HepG2 (cell line): ENCODE measurements at regions not wholly inside any gene's neighbourhood (a gene's known extent, or its start where the extent isn't known, plus 50 kb on each side); places are given as distances from the start of the nearest gene placed in this dataset.

Source experiments
- ATAC-seq: fragments of 200-7000 bp; cut with Tn5 transposase; 3 replicates; pipeline ENCODE4 v1.9.1; 2020; ENCODE audit warnings: mild to moderate bottlenecking, moderate library complexity
- BruUV-seq: library from RNA; stranded (reverse); fragments of 400-500 nt; replicated peaks from 2 replicates; lab custom pipeline; 2021; lab: Mats Ljungman, UMichigan
- CTCF ChIA-PET: fragments of 300-600 bp; formaldehyde crosslinking; extraction: SDS; loops from one replicate; lab custom pipeline; 2021; ENCODE audit warnings: low total read pairs, inconsistent platforms, low intra/inter-chr PET ratio; lab: Yijun Ruan, JAX
- POLR2A ChIA-PET: fragments of 350-600 bp; sonication (Branson Sonifier 250); formaldehyde crosslinking; loops from one replicate; lab custom pipeline; 2020; ENCODE audit warnings: antibody characterized with exemption, inconsistent platforms; lab: Yijun Ruan, JAX
- DNase-seq: peaks from one replicate; pipeline ENCODE4 v3.0.0-alpha.2; 2015; ENCODE audit warnings: low spot score
- FAIRE-seq: peaks from 3 replicates; lab custom pipeline; 2011; peaks lifted over from hg19 to GRCh38; lab: Jason Lieb, UNC
- H2AFZ ChIP-seq: one replicate; pipeline ENCODE4 v1.6.1; 2011; ENCODE audit warnings: low read length, inconsistent platforms
- H3K27ac ChIP-seq: fragments of 300-600 bp; 3 replicates; pipeline ENCODE4 v1.8.0; 2011; ENCODE audit warnings: mixed run types, mild to moderate bottlenecking, mixed read lengths, low read length, inconsistent platforms; ENCODE audit not compliant: insufficient read depth; ENCODE audit errors: extremely low read length
- H3K27me3 ChIP-seq, 2 experiments: fragments of 200-600 bp in 1 of 2; 2 replicates in 1 of 2; 3 replicates in 1 of 2; pipeline versions ENCODE4 v1.6.0 to v1.8.0; 2011; ENCODE audit warnings: low read length in 2 of 2, mild to moderate bottlenecking in 2 of 2, moderate library complexity in 2 of 2, inconsistent platforms in 1 of 2; ENCODE audit not compliant: insufficient read depth in 2 of 2, control insufficient read depth in 1 of 2
- H3K36me3 ChIP-seq, 2 experiments: fragments of 200-600 bp in 1 of 2; replicated peaks in 1 of 2; 2 replicates in 1 of 2; 3 replicates in 1 of 2; pipeline versions ENCODE4 v1.5.1 to v1.8.0; 2011; ENCODE audit warnings: low read length in 2 of 2, inconsistent platforms in 1 of 2; ENCODE audit not compliant: insufficient read depth in 2 of 2, control insufficient read depth in 1 of 2
- H3K4me1 ChIP-seq: 2 replicates; pipeline ENCODE4 v1.5.1; 2012; ENCODE audit warnings: low read length, inconsistent platforms; ENCODE audit not compliant: insufficient read depth
- H3K4me2 ChIP-seq: 2 replicates; pipeline ENCODE4 v1.6.0; 2011; ENCODE audit warnings: low read depth, low read length, inconsistent platforms
- H3K4me3 ChIP-seq, 3 experiments: fragments of 200-600 bp in 1 of 3; sonication (generic), shearing (Covaris generic) in 1 of 3; replicated peaks in 1 of 3; 2 replicates each; pipeline ENCODE4 v1.5.1; 2011 to 2016; ENCODE audit warnings: low read length in 3 of 3, inconsistent platforms in 2 of 3, low read depth in 2 of 3, mild to moderate bottlenecking in 2 of 3, control low read depth in 1 of 3, mixed read lengths in 1 of 3; ENCODE audit not compliant: insufficient read depth in 1 of 3
- H3K79me2 ChIP-seq: one replicate; pipeline ENCODE4 v1.6.1; 2011; ENCODE audit warnings: low read length, inconsistent platforms; ENCODE audit not compliant: insufficient read depth
- H3K9ac ChIP-seq: 2 replicates; pipeline ENCODE4 v1.6.0; 2011; ENCODE audit warnings: mild to moderate bottlenecking, low read depth, low read length, inconsistent platforms; ENCODE audit not compliant: insufficient read depth
- H3K9me3 ChIP-seq: 2 replicates; pipeline ENCODE4 v1.5.1; 2012; ENCODE audit warnings: mild to moderate bottlenecking, low read length
- H4K20me1 ChIP-seq: 2 replicates; pipeline ENCODE4 v1.6.0; 2011; ENCODE audit warnings: inconsistent platforms, mild to moderate bottlenecking, low read length, moderate library complexity; ENCODE audit not compliant: insufficient read depth
- AHDC1 ChIP-seq: sonication (generic); formaldehyde crosslinking; IDR thresholded peaks from 2 replicates; pipeline ENCODE4 v1.5.1; 2020; ENCODE audit warnings: mild to moderate bottlenecking, missing genetic modification reagents, borderline replicate concordance
- BORCS8-MEF2B ChIP-seq: sonication (generic); formaldehyde crosslinking; IDR thresholded peaks from 2 replicates; pipeline ENCODE4 v1.8.0; 2022; ENCODE audit warnings: mild to moderate bottlenecking, missing genetic modification reagents
- CHD4 ChIP-seq: fragments of 200-600 bp; sonication (generic); IDR thresholded peaks from 2 replicates; pipeline ENCODE4 v1.7.0; 2017; ENCODE audit warnings: mild to moderate bottlenecking, low read length, borderline replicate concordance
- ERF ChIP-seq: IDR thresholded peaks from 2 replicates; pipeline ENCODE4 v1.6.1; 2018; ENCODE audit warnings: missing biosample characterization, missing genetic modification reagents
- FOXK1 ChIP-seq: sonication (generic); formaldehyde crosslinking; IDR thresholded peaks from 2 replicates; pipeline ENCODE4 v1.4.0; 2020; ENCODE audit warnings: low read depth, missing genetic modification reagents, borderline replicate concordance
- HNRNPH1 ChIP-seq: fragments of 200-400 bp; formaldehyde crosslinking; optimal IDR thresholded peaks from 2 replicates; pipeline ENCODE3; 2017; ENCODE audit warnings: mild to moderate bottlenecking, low read depth, low read length
- ISX ChIP-seq: sonication (generic); formaldehyde crosslinking; conservative IDR thresholded peaks from 2 replicates; pipeline ENCODE4 v1.5.0; 2020; ENCODE audit warnings: missing genetic modification reagents
- MAF1 ChIP-seq: sonication (generic); formaldehyde crosslinking; IDR thresholded peaks from 2 replicates; pipeline ENCODE4 v1.5.0; 2020; ENCODE audit warnings: missing genetic modification reagents, borderline replicate concordance
- NAIF1 ChIP-seq: sonication (generic); formaldehyde crosslinking; IDR thresholded peaks from 2 replicates; pipeline ENCODE4 v1.5.0; 2020; ENCODE audit warnings: mild to moderate bottlenecking, missing genetic modification reagents, borderline replicate concordance
- RFXANK ChIP-seq: IDR thresholded peaks from 2 replicates; pipeline ENCODE4 v1.6.1; 2016
- SAP130 ChIP-seq: IDR thresholded peaks from 2 replicates; pipeline ENCODE4 v1.6.1; 2016; ENCODE audit warnings: low read depth
- SCMH1 ChIP-seq: sonication (generic); formaldehyde crosslinking; IDR thresholded peaks from 2 replicates; pipeline ENCODE4 v1.9.0; 2021; ENCODE audit warnings: missing genetic modification reagents, mild to moderate bottlenecking, borderline replicate concordance
- STAT5B ChIP-seq: sonication (generic); formaldehyde crosslinking; IDR thresholded peaks from 2 replicates; pipeline ENCODE4 v1.4.0; 2020; ENCODE audit warnings: missing genetic modification reagents
- TBP ChIP-seq: sonication (generic); formaldehyde crosslinking; IDR thresholded peaks from 2 replicates; pipeline ENCODE4 v1.5.0; 2020; ENCODE audit warnings: missing genetic modification reagents
- TCF12 ChIP-seq, 2 experiments: fragments of 450-650 bp in 1 of 2; sonication (generic) in 1 of 2; formaldehyde crosslinking in 1 of 2; IDR thresholded peaks; 2 replicates each; pipeline versions ENCODE4 v1.6.1 to v1.8.0; 2017 to 2022; ENCODE audit warnings: antibody characterized with exemption in 1 of 2, mild to moderate bottlenecking in 1 of 2, missing genetic modification reagents in 1 of 2, moderate library complexity in 1 of 2
- ZNF556 ChIP-seq: sonication (generic); formaldehyde crosslinking; IDR thresholded peaks from 2 replicates; pipeline ENCODE4 v1.4.0; 2020; ENCODE audit warnings: mild to moderate bottlenecking, missing genetic modification reagents, borderline replicate concordance
- ZNF607 ChIP-seq: sonication (generic); formaldehyde crosslinking; IDR thresholded peaks from 2 replicates; pipeline ENCODE4 v1.5.1; 2020; ENCODE audit warnings: missing genetic modification reagents, mild to moderate bottlenecking, borderline replicate concordance
- ZNF644 ChIP-seq: IDR thresholded peaks from 2 replicates; pipeline ENCODE4 v1.6.1; 2016; ENCODE audit warnings: low read depth
- WGBS: methylation state at CpG from one replicate; pipeline ENCODE4 v1.1.6; 2017; ENCODE audit warnings: low lambda C conversion rate; 5-methylcytosine and 5-hydroxymethylcytosine counted together
- in situ Hi-C: cut with HindIII; loops from 2 replicates; pipeline ENCODE4 v1.10.0; 2017; ENCODE audit warnings: low pct_unique_long_range_greater_than_20kb; ENCODE audit not compliant: extremely low pct_ligation_motif_present
- intact Hi-C: fragments of 100-400 bp; cut with micrococcal nuclease; formaldehyde crosslinking; loops from one replicate; pipeline ENCODE4 v1.10.0; 2022; ENCODE audit not compliant: unreplicated experiment

DNA sequence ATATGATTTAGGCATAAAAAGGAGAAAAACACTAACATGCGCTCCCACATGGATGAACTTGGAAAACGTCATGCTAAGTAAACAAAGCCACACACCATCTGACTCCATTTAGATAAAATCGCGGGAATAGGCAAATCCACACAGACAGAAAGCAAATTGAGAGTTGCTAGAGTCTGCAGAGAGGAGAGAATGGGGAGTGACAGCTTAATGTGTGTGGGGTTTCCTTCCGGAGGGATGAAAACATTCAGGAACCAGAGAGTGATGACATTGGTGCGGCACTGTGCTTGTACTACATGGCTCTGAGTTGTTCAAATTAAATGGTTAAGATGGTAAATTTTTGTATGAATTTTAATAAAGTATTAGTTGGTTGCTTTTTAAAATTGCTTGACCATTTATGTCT lies 482.9 kb upstream of the AKR1E2 start:
- TF ChIP-seq BORCS8-MEF2B (CRISPR knock-in tag) (no peak), MAF1 (CRISPR knock-in tag) (no peak), AHDC1 (CRISPR knock-in tag) (no peak), FOXK1 (no peak), RFXANK (CRISPR knock-in tag) (no peak), CHD4 (no peak), ZNF607 (no peak), ISX (CRISPR knock-in tag) (no peak), ERF (CRISPR knock-in tag) (no peak), TCF12 (IDR thresholded peaks at IDR 0.05) (no peak), TCF12 (CRISPR knock-in tag; IDR thresholded peaks at IDR 0.05) (no peak), ZNF644 (CRISPR knock-in tag) (no peak), ZNF556 (CRISPR knock-in tag) (no peak), SCMH1 (CRISPR knock-in tag) (no peak), SAP130 (CRISPR knock-in tag) (no peak), TBP (CRISPR knock-in tag) (no peak), STAT5B (CRISPR knock-in tag) (no peak), NAIF1 (CRISPR knock-in tag) (no peak), HNRNPH1 (no peak)
- CTCF ChIA-PET: no interaction called here
- Histone ChIP-seq H3K4me2 (no peak overlapping the region), H3K9me3 (no peaks in the 10 kb centered on the region), H3K4me3 (no peak overlapping the region), H2AFZ (no peak overlapping the region), H3K27me3 (no peaks in the 10 kb centered on the region; a peak in 1 of 5 replicates), H3K4me1 (no peaks in the 10 kb centered on the region), H3K27ac (no peak overlapping the region), H3K9ac (no peak overlapping the region), H3K79me2 (no peaks in the 10 kb centered on the region), H4K20me1 (no peaks in the 10 kb centered on the region), H3K36me3 (no peaks in the 10 kb centered on the region)
- FAIRE-seq (no peak), DNase-seq (no peak), ATAC-seq (no peak)
- WGBS: 18% methylated on average over 6 of the region's 6 CpGs
- intact Hi-C loops (no loop called here), in situ Hi-C loops (no loop called here)
- POLR2A ChIA-PET: no interaction called here
- no TSS peak for BruUV-seq
